Neural progenitor cell (in vitro differentiated cells): ENCODE measurements at regions not wholly inside any gene's neighbourhood (a gene's known extent, or its start where the extent isn't known, plus 50 kb on each side); places are given as distances from the start of the nearest gene placed in this dataset.

Experiments
- EZH2 ChIP-seq: fragments of 200-600 bp; sonication (generic); IDR thresholded peaks from 2 replicates; pipeline ENCODE4 v1.6.1; 2017; ENCODE audit warnings: antibody characterized with exemption, mild to moderate bottlenecking, moderate library complexity
- TF ChIP-seq, protein P1 (sequence below): fragments of 200-600 bp; sonication (generic); IDR thresholded peaks from 2 replicates; pipeline ENCODE4 v1.5.1; 2017; ENCODE audit warnings: antibody characterized with exemption, mild to moderate bottlenecking

DNA sequence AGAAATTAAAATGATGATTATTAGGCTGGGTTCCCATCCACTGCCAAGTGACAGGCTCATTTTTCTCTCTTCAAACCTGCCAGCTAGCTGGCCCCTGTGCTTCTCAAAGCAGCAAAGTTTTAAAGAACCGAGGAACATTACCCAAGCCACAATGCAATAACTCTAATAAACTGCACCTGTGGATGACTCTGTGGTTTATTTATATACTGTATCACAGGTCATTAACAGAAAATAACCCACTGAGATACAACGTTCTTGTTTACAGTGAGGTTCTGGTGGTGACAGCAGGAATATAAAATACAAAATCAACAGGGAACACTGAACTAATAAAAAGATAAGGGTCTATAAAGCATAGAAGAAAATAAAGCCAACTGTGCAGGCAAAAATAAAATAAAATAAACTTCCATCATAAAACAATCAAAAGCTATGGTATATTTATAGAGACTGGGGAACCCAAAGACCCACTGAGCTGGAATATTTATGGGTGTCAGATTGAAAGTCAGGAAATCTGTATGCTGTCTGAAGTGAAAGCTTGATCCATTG lies 472.9 kb downstream of the NOVA1 start:
- TF ChIP-seq, protein P1, sequence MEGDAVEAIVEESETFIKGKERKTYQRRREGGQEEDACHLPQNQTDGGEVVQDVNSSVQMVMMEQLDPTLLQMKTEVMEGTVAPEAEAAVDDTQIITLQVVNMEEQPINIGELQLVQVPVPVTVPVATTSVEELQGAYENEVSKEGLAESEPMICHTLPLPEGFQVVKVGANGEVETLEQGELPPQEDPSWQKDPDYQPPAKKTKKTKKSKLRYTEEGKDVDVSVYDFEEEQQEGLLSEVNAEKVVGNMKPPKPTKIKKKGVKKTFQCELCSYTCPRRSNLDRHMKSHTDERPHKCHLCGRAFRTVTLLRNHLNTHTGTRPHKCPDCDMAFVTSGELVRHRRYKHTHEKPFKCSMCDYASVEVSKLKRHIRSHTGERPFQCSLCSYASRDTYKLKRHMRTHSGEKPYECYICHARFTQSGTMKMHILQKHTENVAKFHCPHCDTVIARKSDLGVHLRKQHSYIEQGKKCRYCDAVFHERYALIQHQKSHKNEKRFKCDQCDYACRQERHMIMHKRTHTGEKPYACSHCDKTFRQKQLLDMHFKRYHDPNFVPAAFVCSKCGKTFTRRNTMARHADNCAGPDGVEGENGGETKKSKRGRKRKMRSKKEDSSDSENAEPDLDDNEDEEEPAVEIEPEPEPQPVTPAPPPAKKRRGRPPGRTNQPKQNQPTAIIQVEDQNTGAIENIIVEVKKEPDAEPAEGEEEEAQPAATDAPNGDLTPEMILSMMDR: no peak
- TF ChIP-seq EZH2: no peak
